Mucosa of stomach (tissue), 1 donor: ENCODE measurements at regions not wholly inside any gene's neighbourhood (a gene's known extent, or its start where the extent isn't known, plus 50 kb on each side); places are given as distances from the start of the nearest gene placed in this dataset.
"Not testable (repeated sequence)": the region's sequence is repeated elsewhere in the genome, so short reads cannot be mapped to it uniquely, and the experiment has no call there.

Experiments used
- H3K27me3 ChIP-seq: one replicate; pipeline ENCODE4 v1.7.0; 2013; ENCODE audit warnings: mild to moderate bottlenecking, low read length; ENCODE audit not compliant: control insufficient read depth, insufficient read depth
- H3K36me3 ChIP-seq: one replicate; pipeline ENCODE4 v1.7.0; 2013; ENCODE audit warnings: low read length; ENCODE audit not compliant: control insufficient read depth, insufficient read depth
- H3K4me1 ChIP-seq: one replicate; pipeline ENCODE4 v1.7.0; 2013; ENCODE audit warnings: mild to moderate bottlenecking, low read length; ENCODE audit not compliant: control insufficient read depth, insufficient read depth
- H3K4me3 ChIP-seq: one replicate; pipeline ENCODE4 v1.7.0; 2013; ENCODE audit warnings: low read length
- H3K9ac ChIP-seq: one replicate; pipeline ENCODE4 v1.7.0; 2013; ENCODE audit warnings: mild to moderate bottlenecking, low read length, moderate library complexity
- H3K9me3 ChIP-seq: one replicate; pipeline ENCODE4 v1.7.0; 2013; ENCODE audit warnings: mild to moderate bottlenecking, low read length, moderate library complexity; ENCODE audit not compliant: control insufficient read depth
- donor health status: Pancreatic carcinoma.

DNA sequence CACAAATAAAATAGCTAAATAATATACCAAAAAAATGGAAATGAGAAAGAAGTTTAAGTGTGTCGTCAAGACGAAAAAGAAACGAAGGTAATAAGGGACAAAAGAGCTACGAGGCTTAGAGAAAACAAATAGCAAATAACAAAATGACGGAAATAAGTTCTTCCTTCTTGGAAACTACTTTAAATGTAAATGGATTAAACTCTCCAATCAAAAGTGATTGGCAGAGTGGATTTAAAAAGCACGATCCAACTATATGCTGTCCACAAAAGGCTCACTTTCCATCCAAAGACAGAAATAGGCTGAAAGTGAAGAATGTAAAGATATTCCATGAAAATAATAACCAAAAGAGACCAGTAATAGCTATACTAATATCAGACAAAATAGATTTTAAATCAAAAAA is 82.4 kb downstream of the DIO3 start:
- H3K4me1 ChIP-seq = no peaks in the 10 kb centered on the region
- H3K4me3 ChIP-seq = no peak overlapping the region
- H3K27me3 ChIP-seq = peaks cover 2% of the 10 kb centered on the region
- H3K9ac ChIP-seq = no peak overlapping the region
- no peaks in the 10 kb centered on the region for H3K9me3 ChIP-seq
- no peaks in the 10 kb centered on the region for H3K36me3 ChIP-seq

DNA sequence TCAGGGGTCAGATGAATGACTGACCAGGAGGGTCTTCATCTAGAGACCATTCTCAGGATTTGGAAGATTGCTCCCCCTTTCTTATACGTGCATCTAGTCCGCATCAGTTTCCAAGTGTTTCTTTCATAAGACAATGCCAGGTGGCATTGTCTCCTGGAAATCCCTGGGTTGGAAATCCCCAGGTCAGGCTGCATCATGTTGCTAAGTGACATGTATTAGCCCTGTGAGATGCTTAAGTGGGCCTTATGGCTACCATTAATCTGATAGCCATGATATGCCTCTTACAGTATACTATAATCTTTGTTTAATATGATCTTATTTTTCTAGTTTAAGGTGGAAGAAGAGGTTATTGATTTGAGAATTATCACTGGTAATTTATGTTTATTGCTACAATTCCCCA is 92.8 kb downstream of the DIO3 start:
- no peak overlapping the region for H3K4me3 ChIP-seq
- H3K9me3 ChIP-seq = no peaks in the 10 kb centered on the region
- H3K36me3 ChIP-seq = no peaks in the 10 kb centered on the region
- no peak overlapping the region for H3K9ac ChIP-seq
- no peaks in the 10 kb centered on the region for H3K4me1 ChIP-seq
- no peaks in the 10 kb centered on the region for H3K27me3 ChIP-seq

GRCh38 chr14:101657372-101657771 is 96.1 kb downstream of the DIO3 start:
- H3K36me3 ChIP-seq = no peaks in the 10 kb centered on the region
- no peaks in the 10 kb centered on the region for H3K27me3 ChIP-seq
- no peaks in the 10 kb centered on the region for H3K9me3 ChIP-seq
- H3K4me1 ChIP-seq = no peaks in the 10 kb centered on the region
- no peak overlapping the region for H3K4me3 ChIP-seq
- H3K9ac ChIP-seq = no peak overlapping the region

DNA sequence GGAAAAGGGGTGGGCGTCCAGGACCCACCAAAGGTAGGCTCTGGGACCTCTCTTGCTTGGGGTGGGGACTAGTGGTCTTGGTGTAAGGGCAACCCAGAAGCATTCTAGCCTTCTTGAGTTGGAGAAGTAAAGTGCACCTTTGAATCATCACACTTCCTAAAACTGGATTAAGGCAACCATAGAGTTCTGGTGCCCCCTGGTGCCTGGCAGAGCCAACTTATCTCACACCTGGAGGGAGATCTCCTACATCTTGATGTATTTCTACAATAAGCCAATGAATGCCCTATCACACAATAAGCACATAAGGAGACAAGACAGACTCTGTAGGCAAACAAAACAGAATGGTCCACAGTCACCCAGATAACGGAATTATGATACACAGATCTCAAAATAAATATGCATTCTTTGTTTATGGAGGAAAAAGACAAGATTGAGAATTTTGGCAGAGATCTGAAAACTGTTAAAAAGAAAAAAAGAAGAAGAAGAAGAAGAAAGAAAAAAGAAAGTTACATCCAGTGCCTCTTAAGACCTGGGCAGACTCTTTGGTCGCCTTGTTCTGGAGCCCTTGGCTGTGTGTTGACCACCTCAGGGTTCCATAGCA is 95.9 kb upstream of the PPP2R5C start:
- no peaks in the 10 kb centered on the region for H3K9me3 ChIP-seq
- H3K4me1 ChIP-seq = no peaks in the 10 kb centered on the region
- H3K9ac ChIP-seq = no peak overlapping the region
- peaks cover 5% of the 10 kb centered on the region for H3K27me3 ChIP-seq
- H3K4me3 ChIP-seq = no peak overlapping the region
- H3K36me3 ChIP-seq = no peaks in the 10 kb centered on the region

- Histone ChIP-seq H3K27me3 (peaks cover 5% of the 10 kb centered on the region), H3K36me3 (no peaks in the 10 kb centered on the region), H3K9me3 (no peaks in the 10 kb centered on the region), H3K9ac (no peak overlapping the region), H3K4me1 (no peaks in the 10 kb centered on the region), H3K4me3 (no peak overlapping the region)
Observed at GRCh38 chr14:101666264-101666663, 95.2 kb upstream of the PPP2R5C start.

GRCh38 chr14:101669629-101670028 is 91.9 kb upstream of the PPP2R5C start:
- H3K27me3 ChIP-seq = peaks cover 5% of the 10 kb centered on the region
- H3K4me1 ChIP-seq = no peaks in the 10 kb centered on the region
- no peaks in the 10 kb centered on the region for H3K9me3 ChIP-seq
- H3K4me3 ChIP-seq = no peak overlapping the region
- H3K9ac ChIP-seq = no peak overlapping the region
- H3K36me3 ChIP-seq = no peaks in the 10 kb centered on the region

GRCh38 chr14:101673873-101674272 is 87.6 kb upstream of the PPP2R5C start:
- H3K4me1 ChIP-seq = no peaks in the 10 kb centered on the region
- no peak overlapping the region for H3K4me3 ChIP-seq
- no peak overlapping the region for H3K9ac ChIP-seq
- no peaks in the 10 kb centered on the region for H3K27me3 ChIP-seq
- H3K36me3 ChIP-seq = no peaks in the 10 kb centered on the region
- H3K9me3 ChIP-seq = no peaks in the 10 kb centered on the region

- H3K27me3 ChIP-seq, H3K36me3 ChIP-seq, H3K9ac ChIP-seq, H3K4me3 ChIP-seq, H3K4me1 ChIP-seq, H3K9me3 ChIP-seq: not testable (repeated sequence)
Observed at GRCh38 chr14:101675835-101676234, 85.7 kb upstream of the PPP2R5C start.

DNA sequence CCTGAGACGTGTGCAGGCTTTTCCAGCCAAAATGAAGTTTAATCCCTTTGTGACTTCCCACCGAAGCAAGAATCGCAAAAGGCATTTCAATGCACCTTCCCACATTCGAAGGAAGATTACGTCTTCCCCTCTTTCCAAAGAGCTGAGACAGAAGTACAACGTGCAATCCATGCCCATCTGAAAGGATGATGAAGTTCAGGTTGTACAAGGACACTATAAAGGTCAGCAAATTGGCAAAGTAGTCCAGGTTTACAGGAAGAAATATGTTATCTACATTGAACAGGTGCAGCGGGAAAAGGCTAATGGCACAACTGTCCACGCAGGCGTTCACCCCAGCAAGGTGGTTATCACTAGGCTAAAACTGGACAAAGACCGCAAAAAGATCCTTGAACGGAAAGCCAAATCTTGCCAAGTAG is 83.6 kb upstream of the PPP2R5C start:
- not testable (repeated sequence) for H3K4me1 ChIP-seq, H3K27me3 ChIP-seq, H3K36me3 ChIP-seq, H3K9ac ChIP-seq, H3K9me3 ChIP-seq, H3K4me3 ChIP-seq

DNA sequence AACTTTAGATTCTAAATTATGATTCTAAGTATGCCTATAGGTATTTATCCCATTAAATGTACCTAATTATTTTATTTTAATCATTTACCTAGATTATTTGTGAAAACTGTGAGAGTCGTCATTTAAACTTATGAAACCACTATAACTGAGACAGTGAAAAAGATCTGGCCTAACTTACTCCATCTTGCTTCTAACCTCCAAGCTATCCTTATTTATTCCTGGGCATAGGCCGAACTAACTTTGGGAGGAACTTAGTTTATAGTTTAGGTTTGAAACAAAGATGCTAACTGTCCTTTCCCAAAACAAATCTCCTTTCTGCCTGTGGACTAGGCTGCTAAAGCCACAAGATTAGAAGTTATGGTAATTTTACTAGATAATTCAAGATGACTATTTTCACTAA is 79.7 kb upstream of the PPP2R5C start:
- no peaks in the 10 kb centered on the region for H3K4me1 ChIP-seq
- no peaks in the 10 kb centered on the region for H3K9me3 ChIP-seq
- H3K27me3 ChIP-seq = no peaks in the 10 kb centered on the region
- no peak overlapping the region for H3K4me3 ChIP-seq
- no peak overlapping the region for H3K9ac ChIP-seq
- no peaks in the 10 kb centered on the region for H3K36me3 ChIP-seq

DNA sequence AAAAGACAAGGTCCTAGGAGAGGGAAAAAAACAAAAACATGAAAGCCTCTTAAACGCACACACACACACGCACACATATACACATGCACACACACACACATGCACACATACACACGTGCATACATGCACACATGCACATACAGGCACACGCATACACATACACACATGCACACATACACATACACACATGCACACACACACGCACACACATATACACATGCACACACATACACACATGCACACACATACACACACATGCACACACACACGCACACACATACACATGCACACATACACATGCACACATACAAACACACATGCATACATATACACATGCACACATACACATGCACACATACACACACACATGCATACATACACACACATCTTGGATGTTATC is 78.1 kb upstream of the PPP2R5C start:
- Histone ChIP-seq H3K4me3 (no peak overlapping the region), H3K9me3 (no peaks in the 10 kb centered on the region), H3K27me3 (no peaks in the 10 kb centered on the region)

GRCh38 chr14:101687756-101688546 is 73.6 kb upstream of the PPP2R5C start:
- H3K4me1 ChIP-seq = no peaks in the 10 kb centered on the region
- H3K27me3 ChIP-seq = no peaks in the 10 kb centered on the region
- H3K4me3 ChIP-seq = no peak overlapping the region
- H3K36me3 ChIP-seq = no peaks in the 10 kb centered on the region
- H3K9ac ChIP-seq = no peak overlapping the region
- no peaks in the 10 kb centered on the region for H3K9me3 ChIP-seq

More for the DNA sequence above, 78.1 kb upstream of the PPP2R5C start:
- Histone ChIP-seq H3K36me3 (no peaks in the 10 kb centered on the region), H3K9ac (no peak overlapping the region), H3K4me1 (no peaks in the 10 kb centered on the region)
